K562 (cell line): ENCODE measurements at regions not wholly inside any gene's neighbourhood (a gene's known extent, or its start where the extent isn't known, plus 50 kb on each side); places are given as distances from the start of the nearest gene placed in this dataset.
"Not testable (repeated sequence)": the region's sequence is repeated elsewhere in the genome, so short reads cannot be mapped to it uniquely, and the experiment has no call there.

ENCODE experiments used
- BDP1 ChIP-seq: IDR thresholded peaks from 3 replicates; pipeline ENCODE4 v1.6.1; 2011; ENCODE audit not compliant: insufficient read length, insufficient read depth
- CEBPG ChIP-seq, 3 experiments: fragments of 200-800 bp in 1 of 3; sonication (Bioruptor generic) in 1 of 3; sonication (generic) in 1 of 3; formaldehyde crosslinking in 1 of 3; IDR thresholded peaks in 2 of 3; conservative IDR thresholded peaks in 1 of 3; 2 replicates each; pipeline versions ENCODE4 v1.6.1 to v1.8.0; 2016 to 2022; ENCODE audit warnings: missing compliant biosample characterization in 2 of 3, missing genetic modification characterization in 2 of 3, mild to moderate bottlenecking in 1 of 3, missing genetic modification reagents in 1 of 3
- POLR2AphosphoS5 ChIP-seq: IDR thresholded peaks from 2 replicates; pipeline ENCODE4 v1.6.1; 2011; ENCODE audit warnings: mild to moderate bottlenecking, low read depth, low read length, moderate library complexity; ENCODE audit not compliant: control insufficient read depth, insufficient read depth
- RFX1 ChIP-seq: fragments of 450-650 bp; IDR thresholded peaks from 2 replicates; pipeline ENCODE4 v1.6.1; 2016; ENCODE audit warnings: mild to moderate bottlenecking, moderate library complexity
- ZNF354B ChIP-seq: fragments of 250-450 bp; sonication (Bioruptor Pico); IDR thresholded peaks from 2 replicates; pipeline ENCODE4 v1.4.0; 2020
- TF ChIP-seq, protein P1 (sequence below), 3 experiments: IDR thresholded peaks in 2 of 3; conservative IDR thresholded peaks in 1 of 3; 2 replicates each; pipeline ENCODE4 v1.5.1; 2011 to 2012; ENCODE audit warnings: low read length in 3 of 3, mild to moderate bottlenecking in 3 of 3, control low read depth in 2 of 3, improper control_type of control experiment in 1 of 3, inconsistent platforms in 1 of 3, low read depth in 1 of 3, mixed read lengths in 1 of 3, moderate library complexity in 1 of 3; ENCODE audit not compliant: insufficient read depth in 2 of 3
- TF ChIP-seq, protein P2 (sequence below): fragments of 450-650 bp; IDR thresholded peaks from 2 replicates; pipeline ENCODE4 v1.6.1; 2016

DNA sequence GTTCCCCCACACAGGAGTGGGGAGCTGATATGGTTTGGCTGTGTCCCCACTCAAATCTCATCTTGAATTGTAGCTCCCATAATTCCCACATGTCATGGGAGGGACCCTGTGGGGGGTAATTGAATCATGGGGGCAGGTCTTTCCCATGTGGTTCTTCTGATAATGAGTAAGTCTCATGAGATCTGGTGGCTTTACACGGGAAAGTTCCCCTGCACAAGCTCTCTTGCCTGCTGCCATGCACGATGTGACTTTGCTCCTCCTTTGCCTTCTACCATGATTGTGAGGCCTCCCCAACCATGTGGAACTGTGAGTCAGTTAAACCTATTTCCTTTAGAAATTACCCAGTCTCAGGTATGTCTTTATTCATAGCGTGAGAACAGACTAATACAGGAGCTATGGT is 347.0 kb upstream of the CDH5 start:
- TF ChIP-seq CEBPG (CRISPR knock-in tag; IDR thresholded peaks at IDR 0.05); CEBPG (tag; conservative IDR thresholded peaks at IDR 0.05 in 1 of 2, IDR thresholded peaks at IDR 0.05 in 1 of 2); POLR2AphosphoS5; ZNF354B (CRISPR knock-in tag); RFX1; BDP1: not testable (repeated sequence)
- TF ChIP-seq, protein P1, sequence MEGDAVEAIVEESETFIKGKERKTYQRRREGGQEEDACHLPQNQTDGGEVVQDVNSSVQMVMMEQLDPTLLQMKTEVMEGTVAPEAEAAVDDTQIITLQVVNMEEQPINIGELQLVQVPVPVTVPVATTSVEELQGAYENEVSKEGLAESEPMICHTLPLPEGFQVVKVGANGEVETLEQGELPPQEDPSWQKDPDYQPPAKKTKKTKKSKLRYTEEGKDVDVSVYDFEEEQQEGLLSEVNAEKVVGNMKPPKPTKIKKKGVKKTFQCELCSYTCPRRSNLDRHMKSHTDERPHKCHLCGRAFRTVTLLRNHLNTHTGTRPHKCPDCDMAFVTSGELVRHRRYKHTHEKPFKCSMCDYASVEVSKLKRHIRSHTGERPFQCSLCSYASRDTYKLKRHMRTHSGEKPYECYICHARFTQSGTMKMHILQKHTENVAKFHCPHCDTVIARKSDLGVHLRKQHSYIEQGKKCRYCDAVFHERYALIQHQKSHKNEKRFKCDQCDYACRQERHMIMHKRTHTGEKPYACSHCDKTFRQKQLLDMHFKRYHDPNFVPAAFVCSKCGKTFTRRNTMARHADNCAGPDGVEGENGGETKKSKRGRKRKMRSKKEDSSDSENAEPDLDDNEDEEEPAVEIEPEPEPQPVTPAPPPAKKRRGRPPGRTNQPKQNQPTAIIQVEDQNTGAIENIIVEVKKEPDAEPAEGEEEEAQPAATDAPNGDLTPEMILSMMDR (IDR thresholded peaks at IDR 0.05 in 2 of 3, conservative IDR thresholded peaks at IDR 0.05 in 1 of 3; ENCODE audit: insufficient read depth in 2 of 3, low read depth in 1 of 3, low read length in 3 of 3) = not testable (repeated sequence)
- TF ChIP-seq, protein P2, sequence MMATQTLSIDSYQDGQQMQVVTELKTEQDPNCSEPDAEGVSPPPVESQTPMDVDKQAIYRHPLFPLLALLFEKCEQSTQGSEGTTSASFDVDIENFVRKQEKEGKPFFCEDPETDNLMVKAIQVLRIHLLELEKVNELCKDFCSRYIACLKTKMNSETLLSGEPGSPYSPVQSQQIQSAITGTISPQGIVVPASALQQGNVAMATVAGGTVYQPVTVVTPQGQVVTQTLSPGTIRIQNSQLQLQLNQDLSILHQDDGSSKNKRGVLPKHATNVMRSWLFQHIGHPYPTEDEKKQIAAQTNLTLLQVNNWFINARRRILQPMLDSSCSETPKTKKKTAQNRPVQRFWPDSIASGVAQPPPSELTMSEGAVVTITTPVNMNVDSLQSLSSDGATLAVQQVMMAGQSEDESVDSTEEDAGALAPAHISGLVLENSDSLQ = not testable (repeated sequence)
